Adrenal gland (tissue), 5 donors: ENCODE measurements at regions not wholly inside any gene's neighbourhood (a gene's known extent, or its start where the extent isn't known, plus 50 kb on each side); places are given as distances from the start of the nearest gene placed in this dataset.

Experiments used
- POLR2A ChIP-seq, 2 donors: fragments of 450-650 bp; IDR thresholded peaks; one replicate each; pipeline ENCODE4 v1.6.1; 2017; ENCODE audit warnings: antibody characterized with exemption in 2 of 2, mild to moderate bottlenecking in 2 of 2, moderate library complexity in 1 of 2
- TF ChIP-seq, protein P1 (sequence below), 6 experiments: fragments of 450-650 bp in 4 of 6; fragments of 200-600 bp in 2 of 6; sonication (generic) in 1 of 6; IDR thresholded peaks; 1 replicate in 5 of 6; 2 replicates in 1 of 6; pipeline versions ENCODE4 v1.5.1 to v1.8.0; 2016 to 2021; ENCODE audit warnings: antibody characterized with exemption in 6 of 6, mild to moderate bottlenecking in 2 of 6, moderate library complexity in 1 of 6
- donor health status: DM: no; HTN: no; CAD: no.

DNA sequence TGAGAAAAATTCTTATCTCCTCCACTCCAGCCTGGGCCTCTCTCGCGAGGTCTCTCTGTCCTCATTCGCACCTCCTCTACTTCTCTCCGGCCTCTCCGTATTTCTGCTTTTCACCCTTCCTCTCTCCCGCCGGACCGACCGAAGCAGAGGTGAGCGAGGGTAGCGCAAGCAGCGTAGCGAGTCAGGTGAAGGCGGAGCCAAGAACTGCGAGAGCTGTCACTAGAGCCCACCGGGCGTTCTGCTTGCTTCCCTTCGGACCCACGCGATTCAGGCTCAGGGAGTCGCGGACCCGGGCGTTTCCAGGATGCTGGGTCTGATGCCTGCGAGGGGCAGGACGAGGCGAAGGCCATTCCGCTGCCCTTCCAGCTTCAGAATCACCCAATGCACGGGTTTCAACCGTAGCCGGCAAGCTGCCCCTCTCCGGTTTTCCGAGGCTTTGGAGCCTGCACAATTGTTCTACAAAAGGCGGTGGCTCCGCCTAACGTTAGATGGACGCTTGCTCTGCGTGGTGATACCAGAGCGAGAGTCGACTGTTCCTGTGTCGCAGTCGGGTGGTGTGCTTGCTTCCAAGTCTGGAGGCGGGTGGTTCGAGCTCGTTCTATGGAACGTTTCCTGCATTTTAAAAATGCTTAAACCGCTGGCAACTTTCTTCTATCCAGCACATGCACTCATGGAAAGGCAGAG is 310.2 kb downstream of the FAM72C start:
- TF ChIP-seq, protein P1, sequence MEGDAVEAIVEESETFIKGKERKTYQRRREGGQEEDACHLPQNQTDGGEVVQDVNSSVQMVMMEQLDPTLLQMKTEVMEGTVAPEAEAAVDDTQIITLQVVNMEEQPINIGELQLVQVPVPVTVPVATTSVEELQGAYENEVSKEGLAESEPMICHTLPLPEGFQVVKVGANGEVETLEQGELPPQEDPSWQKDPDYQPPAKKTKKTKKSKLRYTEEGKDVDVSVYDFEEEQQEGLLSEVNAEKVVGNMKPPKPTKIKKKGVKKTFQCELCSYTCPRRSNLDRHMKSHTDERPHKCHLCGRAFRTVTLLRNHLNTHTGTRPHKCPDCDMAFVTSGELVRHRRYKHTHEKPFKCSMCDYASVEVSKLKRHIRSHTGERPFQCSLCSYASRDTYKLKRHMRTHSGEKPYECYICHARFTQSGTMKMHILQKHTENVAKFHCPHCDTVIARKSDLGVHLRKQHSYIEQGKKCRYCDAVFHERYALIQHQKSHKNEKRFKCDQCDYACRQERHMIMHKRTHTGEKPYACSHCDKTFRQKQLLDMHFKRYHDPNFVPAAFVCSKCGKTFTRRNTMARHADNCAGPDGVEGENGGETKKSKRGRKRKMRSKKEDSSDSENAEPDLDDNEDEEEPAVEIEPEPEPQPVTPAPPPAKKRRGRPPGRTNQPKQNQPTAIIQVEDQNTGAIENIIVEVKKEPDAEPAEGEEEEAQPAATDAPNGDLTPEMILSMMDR (IDR thresholded peaks at IDR 0.05) = no peak
- no peak for TF ChIP-seq POLR2A (IDR thresholded peaks at IDR 0.05)
